ENCODE measurements at regions not wholly inside any gene's neighbourhood (a gene's known extent, or its start where the extent isn't known, plus 50 kb on each side); places are given as distances from the start of the nearest gene placed in this dataset.

DNA sequence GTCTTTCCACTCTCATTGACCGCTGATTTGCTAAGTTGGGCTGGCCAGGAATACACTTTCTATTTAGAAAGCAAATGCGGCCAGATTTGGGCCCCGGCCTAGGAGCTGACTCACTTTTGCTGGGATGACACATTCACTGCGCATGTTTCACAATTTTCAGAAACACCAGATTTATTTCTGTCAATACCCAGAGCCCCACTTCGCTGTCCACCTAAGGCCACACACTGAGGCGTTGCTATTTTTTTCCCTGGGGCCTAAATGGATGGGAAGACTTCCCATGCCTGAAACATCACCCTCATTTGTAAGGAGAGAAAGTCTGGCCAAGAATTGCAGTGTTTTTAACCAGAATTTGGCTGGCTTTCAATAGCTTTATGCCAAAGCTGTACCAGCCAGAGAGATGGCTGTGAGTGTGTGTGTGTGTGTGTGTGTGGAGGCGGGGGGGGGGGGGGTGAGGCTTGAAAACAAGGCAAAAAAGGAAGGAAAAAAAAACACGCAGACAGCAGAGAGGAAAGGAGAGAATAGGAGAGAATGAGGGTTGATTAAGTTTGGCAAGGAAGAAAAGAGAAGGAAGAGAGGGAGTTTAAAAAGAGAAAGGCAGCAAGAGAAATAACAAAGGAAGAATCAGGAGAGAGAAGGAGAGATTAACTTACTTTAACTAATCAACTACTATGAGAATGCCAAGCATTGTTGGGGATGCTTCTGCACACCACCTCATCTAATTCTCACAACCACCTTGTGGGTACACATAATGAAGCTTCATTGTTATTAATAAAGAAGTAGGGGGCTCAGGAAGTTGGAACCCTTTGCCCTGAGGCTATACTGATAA, 261.4 kb upstream of the KLF4 start:
- TF ChIP-seq, protein P1, sequence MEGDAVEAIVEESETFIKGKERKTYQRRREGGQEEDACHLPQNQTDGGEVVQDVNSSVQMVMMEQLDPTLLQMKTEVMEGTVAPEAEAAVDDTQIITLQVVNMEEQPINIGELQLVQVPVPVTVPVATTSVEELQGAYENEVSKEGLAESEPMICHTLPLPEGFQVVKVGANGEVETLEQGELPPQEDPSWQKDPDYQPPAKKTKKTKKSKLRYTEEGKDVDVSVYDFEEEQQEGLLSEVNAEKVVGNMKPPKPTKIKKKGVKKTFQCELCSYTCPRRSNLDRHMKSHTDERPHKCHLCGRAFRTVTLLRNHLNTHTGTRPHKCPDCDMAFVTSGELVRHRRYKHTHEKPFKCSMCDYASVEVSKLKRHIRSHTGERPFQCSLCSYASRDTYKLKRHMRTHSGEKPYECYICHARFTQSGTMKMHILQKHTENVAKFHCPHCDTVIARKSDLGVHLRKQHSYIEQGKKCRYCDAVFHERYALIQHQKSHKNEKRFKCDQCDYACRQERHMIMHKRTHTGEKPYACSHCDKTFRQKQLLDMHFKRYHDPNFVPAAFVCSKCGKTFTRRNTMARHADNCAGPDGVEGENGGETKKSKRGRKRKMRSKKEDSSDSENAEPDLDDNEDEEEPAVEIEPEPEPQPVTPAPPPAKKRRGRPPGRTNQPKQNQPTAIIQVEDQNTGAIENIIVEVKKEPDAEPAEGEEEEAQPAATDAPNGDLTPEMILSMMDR (CRISPR knock-in tag; IDR thresholded peaks at IDR 0.05): no peak
- TF ChIP-seq, protein P2, sequence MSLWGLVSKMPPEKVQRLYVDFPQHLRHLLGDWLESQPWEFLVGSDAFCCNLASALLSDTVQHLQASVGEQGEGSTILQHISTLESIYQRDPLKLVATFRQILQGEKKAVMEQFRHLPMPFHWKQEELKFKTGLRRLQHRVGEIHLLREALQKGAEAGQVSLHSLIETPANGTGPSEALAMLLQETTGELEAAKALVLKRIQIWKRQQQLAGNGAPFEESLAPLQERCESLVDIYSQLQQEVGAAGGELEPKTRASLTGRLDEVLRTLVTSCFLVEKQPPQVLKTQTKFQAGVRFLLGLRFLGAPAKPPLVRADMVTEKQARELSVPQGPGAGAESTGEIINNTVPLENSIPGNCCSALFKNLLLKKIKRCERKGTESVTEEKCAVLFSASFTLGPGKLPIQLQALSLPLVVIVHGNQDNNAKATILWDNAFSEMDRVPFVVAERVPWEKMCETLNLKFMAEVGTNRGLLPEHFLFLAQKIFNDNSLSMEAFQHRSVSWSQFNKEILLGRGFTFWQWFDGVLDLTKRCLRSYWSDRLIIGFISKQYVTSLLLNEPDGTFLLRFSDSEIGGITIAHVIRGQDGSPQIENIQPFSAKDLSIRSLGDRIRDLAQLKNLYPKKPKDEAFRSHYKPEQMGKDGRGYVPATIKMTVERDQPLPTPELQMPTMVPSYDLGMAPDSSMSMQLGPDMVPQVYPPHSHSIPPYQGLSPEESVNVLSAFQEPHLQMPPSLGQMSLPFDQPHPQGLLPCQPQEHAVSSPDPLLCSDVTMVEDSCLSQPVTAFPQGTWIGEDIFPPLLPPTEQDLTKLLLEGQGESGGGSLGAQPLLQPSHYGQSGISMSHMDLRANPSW (CRISPR knock-in tag; IDR thresholded peaks at IDR 0.05; ENCODE audit: borderline replicate concordance): no peak
- TF ChIP-seq, protein P3, sequence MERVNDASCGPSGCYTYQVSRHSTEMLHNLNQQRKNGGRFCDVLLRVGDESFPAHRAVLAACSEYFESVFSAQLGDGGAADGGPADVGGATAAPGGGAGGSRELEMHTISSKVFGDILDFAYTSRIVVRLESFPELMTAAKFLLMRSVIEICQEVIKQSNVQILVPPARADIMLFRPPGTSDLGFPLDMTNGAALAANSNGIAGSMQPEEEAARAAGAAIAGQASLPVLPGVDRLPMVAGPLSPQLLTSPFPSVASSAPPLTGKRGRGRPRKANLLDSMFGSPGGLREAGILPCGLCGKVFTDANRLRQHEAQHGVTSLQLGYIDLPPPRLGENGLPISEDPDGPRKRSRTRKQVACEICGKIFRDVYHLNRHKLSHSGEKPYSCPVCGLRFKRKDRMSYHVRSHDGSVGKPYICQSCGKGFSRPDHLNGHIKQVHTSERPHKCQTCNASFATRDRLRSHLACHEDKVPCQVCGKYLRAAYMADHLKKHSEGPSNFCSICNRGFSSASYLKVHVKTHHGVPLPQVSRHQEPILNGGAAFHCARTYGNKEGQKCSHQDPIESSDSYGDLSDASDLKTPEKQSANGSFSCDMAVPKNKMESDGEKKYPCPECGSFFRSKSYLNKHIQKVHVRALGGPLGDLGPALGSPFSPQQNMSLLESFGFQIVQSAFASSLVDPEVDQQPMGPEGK (CRISPR knock-in tag; IDR thresholded peaks at IDR 0.05): no peak
- no peak for TF ChIP-seq FOXJ3 (CRISPR knock-in tag; IDR thresholded peaks at IDR 0.05; ENCODE audit: borderline replicate concordance)
- TF ChIP-seq EZH2 (conservative IDR thresholded peaks at IDR 0.05; ENCODE audit: low read depth, low read length): no peak
- TF ChIP-seq MEIS1 (CRISPR knock-in tag; IDR thresholded peaks at IDR 0.05; ENCODE audit: borderline replicate concordance): no peak
- TF ChIP-seq SUZ12 (IDR thresholded peaks at IDR 0.05; ENCODE audit: low read depth, low read length): no peak
- no peak for TF ChIP-seq PHF8 (CRISPR knock-in tag; IDR thresholded peaks at IDR 0.05)
- TF ChIP-seq, protein P4, sequence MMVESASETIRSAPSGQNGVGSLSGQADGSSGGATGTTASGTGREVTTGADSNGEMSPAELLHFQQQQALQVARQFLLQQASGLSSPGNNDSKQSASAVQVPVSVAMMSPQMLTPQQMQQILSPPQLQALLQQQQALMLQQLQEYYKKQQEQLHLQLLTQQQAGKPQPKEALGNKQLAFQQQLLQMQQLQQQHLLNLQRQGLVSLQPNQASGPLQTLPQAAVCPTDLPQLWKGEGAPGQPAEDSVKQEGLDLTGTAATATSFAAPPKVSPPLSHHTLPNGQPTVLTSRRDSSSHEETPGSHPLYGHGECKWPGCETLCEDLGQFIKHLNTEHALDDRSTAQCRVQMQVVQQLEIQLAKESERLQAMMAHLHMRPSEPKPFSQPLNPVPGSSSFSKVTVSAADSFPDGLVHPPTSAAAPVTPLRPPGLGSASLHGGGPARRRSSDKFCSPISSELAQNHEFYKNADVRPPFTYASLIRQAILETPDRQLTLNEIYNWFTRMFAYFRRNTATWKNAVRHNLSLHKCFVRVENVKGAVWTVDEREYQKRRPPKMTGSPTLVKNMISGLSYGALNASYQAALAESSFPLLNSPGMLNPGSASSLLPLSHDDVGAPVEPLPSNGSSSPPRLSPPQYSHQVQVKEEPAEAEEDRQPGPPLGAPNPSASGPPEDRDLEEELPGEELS (CRISPR knock-in tag; IDR thresholded peaks at IDR 0.05): no peak
- TF ChIP-seq WIZ (CRISPR knock-in tag; IDR thresholded peaks at IDR 0.05): no peak
- no peak for TF ChIP-seq RBFOX2 (IDR thresholded peaks at IDR 0.05; ENCODE audit: low read depth, low read length)
- no peak for TF ChIP-seq NFKBIZ (CRISPR knock-in tag; IDR thresholded peaks at IDR 0.05)
- TF ChIP-seq POLR2AphosphoS5 (IDR thresholded peaks at IDR 0.05; ENCODE audit: low read depth, low read length): no peak

Data from HepG2 (cell line).